ENCODE measurements at regions not wholly inside any gene's neighbourhood (a gene's known extent, or its start where the extent isn't known, plus 50 kb on each side); places are given as distances from the start of the nearest gene placed in this dataset.

GRCh38 chr3:83096-83495, 113.5 kb upstream of the CHL1 start:
- TF ChIP-seq EP300 (IDR thresholded peaks at IDR 0.05) (no peak), POLR2A (IDR thresholded peaks at IDR 0.05; ENCODE audit: low read depth) (no peak)
